Omental fat pad (tissue), 3 donors: ENCODE measurements at regions not wholly inside any gene's neighbourhood (a gene's known extent, or its start where the extent isn't known, plus 50 kb on each side); places are given as distances from the start of the nearest gene placed in this dataset.

ENCODE experiments used
- ATAC-seq: fragments of 150-250 bp; one replicate; pipeline ENCODE4 v1.9.1; 2016; ENCODE audit warnings: mild to moderate bottlenecking, moderate library complexity; ENCODE audit not compliant: low FRiP score
- DNase-seq: peaks from one replicate; pipeline ENCODE4 v3.0.0-alpha.2; 2019; ENCODE audit warnings: low spot score
- TF ChIP-seq, protein P1 (sequence below), 3 donors: fragments of 450-650 bp; IDR thresholded peaks; one replicate each; pipeline ENCODE4 v1.5.1; 2016 to 2017; ENCODE audit warnings: antibody characterized with exemption in 3 of 3, mild to moderate bottlenecking in 3 of 3, moderate library complexity in 2 of 3

DNA sequence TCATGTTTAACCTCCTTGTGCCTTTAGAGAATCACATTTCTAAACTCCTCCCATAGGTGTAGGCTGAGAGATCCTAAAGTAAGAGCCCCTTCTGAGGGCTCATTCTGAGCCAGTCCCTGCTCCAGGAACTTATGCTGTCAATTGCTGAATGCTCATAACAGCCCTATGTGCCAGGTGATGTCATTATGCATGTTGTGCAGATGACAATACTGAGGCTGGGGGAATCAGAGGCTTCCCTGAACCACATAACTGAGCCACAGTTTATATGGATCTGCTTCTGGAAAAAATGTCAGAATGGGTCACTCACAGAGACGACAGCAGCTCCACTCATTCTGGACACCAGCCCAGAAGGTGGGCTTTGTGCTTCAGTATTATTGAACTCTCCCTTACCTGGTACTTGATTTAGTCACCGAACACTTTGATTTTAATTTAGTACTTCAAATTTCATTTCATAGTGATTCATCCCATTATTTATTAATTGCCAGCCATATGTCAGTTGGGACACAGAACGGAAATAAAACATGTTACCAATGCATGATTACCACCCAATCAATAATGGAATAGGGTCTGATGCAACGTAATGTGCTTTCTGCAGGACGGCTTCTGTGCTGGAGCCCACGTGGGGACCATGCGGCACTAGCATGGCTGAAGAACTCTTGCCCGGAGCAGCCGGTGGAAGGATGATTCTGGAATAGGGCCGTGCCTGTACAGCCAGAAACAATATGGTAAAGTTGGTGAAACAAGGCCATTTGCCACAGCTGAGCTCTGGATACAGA lies 406.3 kb downstream of the IRX1 start:
- TF ChIP-seq, protein P1, sequence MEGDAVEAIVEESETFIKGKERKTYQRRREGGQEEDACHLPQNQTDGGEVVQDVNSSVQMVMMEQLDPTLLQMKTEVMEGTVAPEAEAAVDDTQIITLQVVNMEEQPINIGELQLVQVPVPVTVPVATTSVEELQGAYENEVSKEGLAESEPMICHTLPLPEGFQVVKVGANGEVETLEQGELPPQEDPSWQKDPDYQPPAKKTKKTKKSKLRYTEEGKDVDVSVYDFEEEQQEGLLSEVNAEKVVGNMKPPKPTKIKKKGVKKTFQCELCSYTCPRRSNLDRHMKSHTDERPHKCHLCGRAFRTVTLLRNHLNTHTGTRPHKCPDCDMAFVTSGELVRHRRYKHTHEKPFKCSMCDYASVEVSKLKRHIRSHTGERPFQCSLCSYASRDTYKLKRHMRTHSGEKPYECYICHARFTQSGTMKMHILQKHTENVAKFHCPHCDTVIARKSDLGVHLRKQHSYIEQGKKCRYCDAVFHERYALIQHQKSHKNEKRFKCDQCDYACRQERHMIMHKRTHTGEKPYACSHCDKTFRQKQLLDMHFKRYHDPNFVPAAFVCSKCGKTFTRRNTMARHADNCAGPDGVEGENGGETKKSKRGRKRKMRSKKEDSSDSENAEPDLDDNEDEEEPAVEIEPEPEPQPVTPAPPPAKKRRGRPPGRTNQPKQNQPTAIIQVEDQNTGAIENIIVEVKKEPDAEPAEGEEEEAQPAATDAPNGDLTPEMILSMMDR (IDR thresholded peaks at IDR 0.05), result no peak
- no peak for ATAC-seq
- DNase-seq, result no peak

DNA sequence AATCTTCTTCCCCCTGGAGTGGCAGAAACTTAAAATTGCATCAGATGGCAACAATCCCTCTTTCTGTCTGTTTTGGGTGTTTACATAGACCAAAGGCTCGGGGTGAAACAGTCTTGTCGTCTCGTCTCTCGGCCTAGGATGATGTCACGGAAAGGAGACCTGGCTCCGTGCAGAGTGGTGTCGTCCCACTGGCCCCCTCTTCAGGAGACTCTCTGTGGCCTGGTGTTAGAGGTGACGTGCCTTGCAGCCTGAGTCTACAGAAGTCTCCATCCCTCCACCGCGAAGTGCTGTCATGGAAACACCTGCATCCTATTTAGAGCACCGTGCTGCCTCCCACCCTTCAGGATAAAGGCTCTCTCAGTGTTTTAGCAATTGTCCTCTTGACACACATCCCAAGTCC lies 409.7 kb downstream of the IRX1 start:
- TF ChIP-seq, protein P1 (IDR thresholded peaks at IDR 0.05), result no peak
- DNase-seq, result no peak
- no peak for ATAC-seq

DNA sequence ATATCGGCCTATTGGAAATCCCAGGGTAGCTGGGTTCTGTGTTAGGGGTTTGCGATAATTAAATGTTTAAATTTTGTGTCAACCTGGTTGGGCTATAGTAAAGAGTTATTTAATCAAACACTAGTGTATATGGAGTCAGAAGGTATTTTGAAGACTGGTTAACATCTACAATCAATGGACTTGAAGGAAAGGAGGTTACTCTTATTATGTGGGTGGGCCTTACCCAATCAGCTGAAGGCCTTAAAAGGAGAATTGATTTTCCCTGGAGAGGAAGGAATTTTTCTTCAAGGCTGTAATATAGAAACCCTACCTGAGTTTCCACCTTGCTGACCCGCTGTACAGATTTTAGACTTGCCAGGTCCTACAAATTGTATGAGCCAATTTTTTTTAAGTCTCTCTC lies 411.4 kb downstream of the IRX1 start:
- DNase-seq, result no peak
- no peak for ATAC-seq
- TF ChIP-seq, protein P1 (IDR thresholded peaks at IDR 0.05), result no peak

DNA sequence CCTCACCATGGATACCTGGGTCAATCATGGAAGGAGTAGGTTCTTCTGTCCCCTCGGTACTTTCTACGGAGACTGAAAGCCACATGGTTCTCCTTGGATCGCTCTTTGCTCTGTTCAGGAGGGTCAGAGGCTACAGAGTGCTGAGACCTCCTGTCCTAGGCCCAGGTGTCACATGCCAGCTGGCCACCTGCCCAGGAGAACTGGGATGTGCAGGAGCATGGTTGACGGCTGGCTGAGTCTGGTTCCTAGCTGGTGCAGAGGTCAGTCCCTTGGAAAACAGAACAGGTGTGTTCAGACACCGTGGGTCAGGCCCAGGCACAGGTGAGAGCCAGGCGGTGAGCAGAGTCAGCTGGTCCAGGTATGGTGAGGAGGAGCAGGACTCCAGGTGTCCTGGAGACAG lies 416.3 kb downstream of the IRX1 start:
- ATAC-seq (no peak), DNase-seq (no peak)
- TF ChIP-seq, protein P1 (IDR thresholded peaks at IDR 0.05), result no peak

DNA sequence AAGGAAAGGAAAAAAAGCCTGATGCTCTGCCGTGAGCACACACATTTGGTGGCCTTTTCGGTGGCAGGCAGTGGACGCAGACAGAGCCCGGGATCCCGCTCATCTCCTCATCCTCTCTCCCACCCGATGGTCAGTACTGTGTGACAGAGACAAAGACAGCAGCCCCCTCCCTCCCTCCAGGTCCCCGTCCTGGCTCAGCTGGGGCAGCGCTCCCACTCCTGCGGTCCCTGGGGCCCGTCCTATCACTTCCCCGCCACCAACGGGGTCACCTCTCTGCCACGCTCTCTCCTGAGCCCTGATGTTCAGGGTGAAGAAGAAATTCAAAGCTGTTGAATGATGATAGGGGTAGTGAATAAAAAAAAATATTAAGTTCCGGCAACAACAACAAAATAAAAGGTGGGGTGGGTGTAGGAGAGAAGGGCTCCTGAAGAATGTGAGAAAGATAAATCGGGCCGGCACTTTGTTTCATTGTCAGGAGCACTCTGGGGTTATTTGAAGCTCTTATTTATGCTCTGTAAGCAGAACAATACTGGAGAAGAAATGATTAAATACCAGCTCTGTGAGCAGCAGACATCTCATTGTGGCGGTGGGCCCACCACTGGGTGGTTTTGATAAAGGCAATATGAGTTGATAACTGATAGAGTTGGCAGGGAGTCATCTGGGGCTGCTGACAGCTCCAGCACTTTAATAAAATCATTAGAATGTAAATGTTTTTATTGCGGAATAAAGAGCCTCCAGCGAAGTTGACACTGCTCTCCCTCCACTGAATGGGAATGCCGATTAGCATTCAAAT lies 417.7 kb downstream of the IRX1 start:
- DNase-seq (no peak), ATAC-seq (no peak)
- TF ChIP-seq, protein P1 (IDR thresholded peaks at IDR 0.05), result no peak

DNA sequence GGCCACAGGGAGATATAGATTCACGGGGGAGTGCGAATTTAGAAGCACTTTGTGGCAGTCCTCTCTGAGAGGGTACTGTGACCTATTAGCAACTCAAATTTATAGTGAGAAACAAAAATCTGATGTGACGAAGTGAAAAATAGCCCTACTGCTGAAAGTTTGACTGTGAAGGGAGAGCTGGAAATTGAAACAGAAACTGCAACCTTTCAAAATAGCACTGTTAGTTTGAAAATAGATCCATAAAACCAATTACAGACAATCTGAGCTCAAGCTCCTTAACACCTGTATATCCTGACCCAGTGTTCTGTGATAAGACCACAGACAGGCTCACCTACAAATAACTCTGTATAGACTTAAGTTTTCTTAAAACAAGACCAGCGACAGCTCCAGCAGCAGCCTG lies 420.1 kb downstream of the IRX1 start:
- no peak for ATAC-seq
- TF ChIP-seq, protein P1 (IDR thresholded peaks at IDR 0.05), result no peak
- DNase-seq, result no peak
